22Rv1 (cell line): ENCODE measurements at regions not wholly inside any gene's neighbourhood (a gene's known extent, or its start where the extent isn't known, plus 50 kb on each side); places are given as distances from the start of the nearest gene placed in this dataset.

Experiments
- CTCF ChIP-seq: fragments of 450-650 bp; IDR thresholded peaks from 2 replicates; pipeline ENCODE4 v1.5.1; 2017; ENCODE audit warnings: mild to moderate bottlenecking
- ZFX ChIP-seq: fragments of 450-650 bp; IDR thresholded peaks from 2 replicates; pipeline ENCODE4 v1.6.1; 2017; ENCODE audit warnings: antibody characterized with exemption, borderline replicate concordance

DNA sequence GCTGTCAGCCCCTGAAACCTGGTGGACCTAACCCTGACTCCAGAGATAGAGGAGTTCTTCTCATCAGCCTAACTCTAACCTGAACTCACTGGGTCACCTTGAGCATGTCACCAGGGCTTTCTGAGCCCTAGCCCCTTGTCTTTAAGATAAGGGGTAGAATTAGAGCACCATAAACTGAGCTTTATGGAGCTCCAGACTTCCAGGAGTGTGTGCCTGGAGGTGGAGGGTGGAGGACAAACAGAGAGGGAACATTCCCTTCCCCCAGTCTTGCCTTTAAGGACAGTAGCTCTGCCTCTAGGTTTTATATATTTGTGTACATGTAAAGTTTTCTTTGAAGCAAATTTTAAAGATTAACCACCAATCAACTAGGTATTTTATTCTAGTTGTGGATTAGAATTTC is 83.9 kb upstream of the PACRGL start:
- TF ChIP-seq CTCF = no peak
- no peak for TF ChIP-seq ZFX
